HFF-Myc (cell line): ENCODE measurements at regions not wholly inside any gene's neighbourhood (a gene's known extent, or its start where the extent isn't known, plus 50 kb on each side); places are given as distances from the start of the nearest gene placed in this dataset.

Source experiments
- DNase-seq: peaks from one replicate; pipeline ENCODE4 v3.0.0-alpha.2; 2011; ENCODE audit warnings: low read depth; ENCODE audit errors: extremely low read depth
- H3K4me3 ChIP-seq: replicated peaks from 2 replicates; pipeline ENCODE4 v1.5.1; 2011; ENCODE audit warnings: low read depth, mild to moderate bottlenecking, control low read depth, low read length
- CTCF ChIP-seq: IDR thresholded peaks from 2 replicates; pipeline ENCODE4 v1.5.1; 2012; ENCODE audit warnings: mild to moderate bottlenecking, low read depth, low read length, control low read depth; ENCODE audit errors: missing control alignments

- TF ChIP-seq CTCF, result no peak
- DNase-seq, result no peak
- no peak overlapping the region for H3K4me3 ChIP-seq
Measured at GRCh38 chr11:93969925-93970922, 50.9 kb upstream of the HEPHL1 start.
